ENCODE measurements at regions not wholly inside any gene's neighbourhood (a gene's known extent, or its start where the extent isn't known, plus 50 kb on each side); places are given as distances from the start of the nearest gene placed in this dataset.

- DNase-seq (ENCODE audit: low read depth in 2 of 2, low spot score in 1 of 2): no peak
Measured at GRCh38 chr10:65675236-65675635, 1250.6 kb upstream of the LRRTM3 start.

- no peak for DNase-seq (ENCODE audit: low read depth in 2 of 2, low spot score in 1 of 2)
Measured at GRCh38 chr10:65684896-65685295, 1240.9 kb upstream of the LRRTM3 start.

- DNase-seq (ENCODE audit: low read depth in 2 of 2, low spot score in 1 of 2): no peak
Measured at GRCh38 chr10:65701168-65701776, 1224.6 kb upstream of the LRRTM3 start.

- DNase-seq (ENCODE audit: low read depth in 2 of 2, low spot score in 1 of 2): no peak
Measured at GRCh38 chr10:65708057-65708456, 1217.8 kb upstream of the LRRTM3 start.

- no peak for DNase-seq (ENCODE audit: low read depth in 2 of 2, low spot score in 1 of 2)
Measured at GRCh38 chr10:65710306-65710705, 1215.5 kb upstream of the LRRTM3 start.

GRCh38 chr10:65719790-65720189 lies 1206.0 kb upstream of the LRRTM3 start:
- no peak for DNase-seq (ENCODE audit: low read depth in 2 of 2, low spot score in 1 of 2)

DNA sequence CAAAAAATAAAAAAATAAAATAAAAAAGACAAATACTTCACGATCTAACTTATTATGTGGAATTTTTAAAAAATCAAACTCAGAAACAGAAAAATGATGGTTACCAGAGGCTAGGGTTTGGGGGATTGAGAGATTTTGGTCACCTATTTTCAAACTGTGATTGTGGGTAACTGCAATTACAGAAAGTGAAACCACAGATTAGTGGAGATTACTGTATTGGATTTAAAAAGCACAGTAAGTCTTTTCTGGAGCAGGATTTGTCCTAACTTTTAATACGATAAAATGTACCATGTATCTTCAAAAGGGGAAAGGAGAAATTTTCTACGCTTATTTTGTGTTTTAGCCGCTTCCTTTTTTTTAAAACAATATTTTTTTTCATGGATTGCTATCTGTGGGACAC lies 1204.9 kb upstream of the LRRTM3 start:
- no peak for DNase-seq (ENCODE audit: low read depth in 2 of 2, low spot score in 1 of 2)

DNA sequence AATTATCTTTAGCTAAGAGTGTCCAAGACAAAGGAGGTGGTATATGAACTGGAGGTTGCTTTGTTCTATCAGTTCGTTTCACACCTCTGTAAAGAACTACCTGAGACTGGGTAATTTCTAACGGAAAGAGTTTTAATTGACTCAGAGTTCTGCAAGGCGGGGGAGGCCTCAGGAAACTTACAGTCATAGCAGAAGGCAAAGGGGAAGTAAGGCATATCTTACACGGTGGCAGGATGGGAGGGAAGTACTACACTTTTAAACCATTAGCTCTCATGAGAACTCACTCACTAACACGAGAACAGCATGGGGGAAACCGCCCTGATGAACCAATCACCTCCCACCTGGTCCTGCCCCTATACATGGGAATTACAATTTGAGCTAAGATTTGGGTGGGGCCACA lies 1202.3 kb upstream of the LRRTM3 start:
- no peak for DNase-seq (ENCODE audit: low read depth in 2 of 2, low spot score in 1 of 2)

GRCh38 chr10:65735382-65735781 lies 1190.5 kb upstream of the LRRTM3 start:
- no peak for DNase-seq (ENCODE audit: low read depth in 2 of 2, low spot score in 1 of 2)

DNA sequence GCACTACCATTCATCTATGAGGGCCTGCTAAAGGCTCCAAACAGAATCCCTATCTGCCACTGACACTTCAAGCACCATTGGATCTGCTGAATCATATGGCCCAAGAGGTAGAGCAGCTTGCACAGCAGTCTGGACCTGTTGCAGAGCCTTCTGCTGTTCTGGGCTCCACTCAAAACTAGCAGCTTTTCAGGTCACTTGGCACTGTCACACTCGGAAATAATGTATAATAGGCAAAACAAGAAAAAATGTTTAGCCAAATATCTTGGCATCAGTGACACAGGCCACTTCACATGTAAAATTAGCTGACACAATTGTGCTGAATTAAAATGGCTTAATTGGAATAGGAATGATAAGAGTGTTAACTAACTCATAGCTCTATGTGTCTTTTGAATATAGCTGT lies 1182.9 kb upstream of the LRRTM3 start:
- no peak for DNase-seq (ENCODE audit: low read depth in 2 of 2, low spot score in 1 of 2)

DNA sequence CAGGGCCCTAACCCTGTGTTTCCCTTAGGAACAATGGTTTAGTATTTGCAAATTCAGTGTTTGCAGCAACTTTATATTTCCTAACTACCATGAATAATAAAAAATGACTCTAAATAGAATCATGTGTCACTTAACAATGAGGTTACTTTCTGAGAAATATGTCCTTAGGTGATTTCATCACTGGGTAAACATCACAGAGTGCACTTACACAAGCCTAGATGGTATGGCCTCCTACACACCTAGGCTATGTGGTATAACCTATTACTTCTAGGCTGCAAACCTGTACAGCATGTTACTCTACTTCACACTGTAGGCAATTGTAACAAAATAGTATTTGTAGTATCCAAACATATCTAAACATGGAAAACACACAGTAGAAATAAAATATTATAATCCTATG lies 1174.6 kb upstream of the LRRTM3 start:
- no peak for DNase-seq (ENCODE audit: low read depth in 2 of 2, low spot score in 1 of 2)

DNA sequence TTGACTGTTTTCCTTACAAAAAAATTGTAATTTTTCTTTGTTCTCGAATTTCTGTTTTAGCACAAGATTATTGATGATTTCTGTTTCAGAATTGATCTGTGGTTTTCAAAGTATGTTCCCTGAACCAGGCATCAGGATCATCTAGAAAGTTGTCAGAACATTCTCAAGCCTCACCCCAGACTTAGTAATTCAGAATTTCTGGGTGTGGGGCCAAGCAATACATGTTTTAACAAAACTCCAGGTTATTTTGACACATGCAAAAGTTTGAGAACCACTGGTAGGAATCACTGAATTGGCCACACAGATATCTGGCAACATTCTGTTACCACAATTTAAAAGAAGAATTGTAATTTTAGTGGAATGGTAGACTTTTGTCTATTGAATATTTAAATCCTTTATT lies 1173.9 kb upstream of the LRRTM3 start:
- no peak for DNase-seq (ENCODE audit: low read depth in 2 of 2, low spot score in 1 of 2)

DNA sequence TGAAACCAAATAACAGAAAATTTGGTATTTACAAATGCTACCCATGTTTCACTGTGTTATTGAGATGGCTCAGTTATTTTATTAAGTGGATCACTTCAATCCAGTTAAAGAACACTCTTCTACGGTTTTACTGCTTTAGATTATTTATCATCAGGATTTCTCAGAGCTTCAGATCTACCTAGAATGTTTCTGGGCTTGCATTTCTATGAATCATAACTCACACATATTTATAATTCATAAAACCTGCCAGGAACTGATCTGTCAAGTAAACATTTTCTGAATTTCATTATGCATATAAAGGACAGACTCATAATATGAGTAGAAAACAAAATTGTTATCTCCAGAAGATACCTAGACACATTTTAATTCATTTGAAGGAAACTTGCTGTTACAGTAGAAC lies 1172.3 kb upstream of the LRRTM3 start:
- DNase-seq (ENCODE audit: low read depth in 2 of 2, low spot score in 1 of 2): no peak

DNA sequence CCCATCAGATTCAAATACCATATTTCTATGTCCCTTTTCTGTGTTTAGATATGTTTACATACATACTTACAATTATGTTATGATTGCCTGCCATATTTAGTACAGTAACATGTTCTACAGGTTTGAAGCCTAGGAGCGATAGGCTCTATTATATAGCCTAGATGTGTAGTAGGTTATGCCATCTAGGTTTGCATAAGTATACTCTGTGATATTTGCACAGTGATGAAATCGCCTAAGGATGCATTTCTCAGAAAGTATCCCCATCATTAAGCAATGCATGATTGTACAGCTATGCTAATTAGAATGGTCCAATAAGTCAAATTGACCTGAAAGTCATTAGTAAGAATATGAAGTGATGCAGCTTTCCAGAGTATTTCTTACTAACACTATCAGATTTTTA lies 1171.7 kb upstream of the LRRTM3 start:
- no peak for DNase-seq (ENCODE audit: low read depth in 2 of 2, low spot score in 1 of 2)

DNA sequence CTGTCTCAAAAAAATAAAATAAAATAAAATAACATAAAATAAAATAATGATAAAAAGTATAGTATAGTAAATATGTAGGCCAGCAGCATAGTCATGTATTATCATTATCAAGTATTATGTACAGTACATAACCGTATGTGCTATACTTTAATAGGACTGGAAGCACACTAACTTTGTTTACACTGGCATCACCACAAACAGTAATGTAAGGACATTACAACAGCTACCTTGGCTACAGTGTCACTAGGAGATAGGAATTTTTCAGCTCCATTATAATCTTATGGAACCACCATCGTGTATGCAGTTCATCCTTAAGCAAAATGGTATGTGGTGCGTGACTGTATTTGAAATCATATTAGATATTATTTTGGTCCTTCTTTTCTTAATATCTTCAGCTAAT lies 1163.5 kb upstream of the LRRTM3 start:
- no peak for DNase-seq (ENCODE audit: low read depth in 2 of 2, low spot score in 1 of 2)

DNA sequence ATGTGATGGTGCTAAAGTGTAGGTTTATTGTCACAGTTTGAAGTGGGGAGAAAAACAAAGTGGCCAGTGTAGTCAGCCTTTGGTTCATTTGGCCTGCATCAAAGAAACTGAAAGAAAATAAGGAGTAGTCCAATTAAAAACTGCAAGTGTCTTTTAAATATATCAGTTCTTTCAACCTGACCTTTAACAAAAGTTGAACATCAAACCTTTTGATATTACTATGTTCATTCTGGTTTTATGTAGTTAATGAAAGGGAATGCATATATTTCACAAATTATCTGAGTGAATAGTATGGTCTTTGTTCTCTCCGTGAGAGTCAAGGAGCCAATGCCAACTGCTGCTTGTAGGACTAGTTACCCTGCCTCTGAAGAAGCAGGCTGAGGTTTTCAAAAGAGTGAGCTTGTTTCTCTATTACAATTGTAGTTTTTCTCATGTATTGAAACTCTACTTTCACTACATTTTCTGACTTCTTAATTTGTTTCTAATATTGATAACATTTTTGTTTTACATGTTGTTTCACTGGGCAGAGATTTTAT lies 1160.8 kb upstream of the LRRTM3 start:
- no peak for DNase-seq (ENCODE audit: low read depth in 2 of 2, low spot score in 1 of 2)

- no peak for DNase-seq (ENCODE audit: low read depth in 2 of 2, low spot score in 1 of 2)
Measured at GRCh38 chr10:65769828-65770227, 1156.0 kb upstream of the LRRTM3 start.

DNA sequence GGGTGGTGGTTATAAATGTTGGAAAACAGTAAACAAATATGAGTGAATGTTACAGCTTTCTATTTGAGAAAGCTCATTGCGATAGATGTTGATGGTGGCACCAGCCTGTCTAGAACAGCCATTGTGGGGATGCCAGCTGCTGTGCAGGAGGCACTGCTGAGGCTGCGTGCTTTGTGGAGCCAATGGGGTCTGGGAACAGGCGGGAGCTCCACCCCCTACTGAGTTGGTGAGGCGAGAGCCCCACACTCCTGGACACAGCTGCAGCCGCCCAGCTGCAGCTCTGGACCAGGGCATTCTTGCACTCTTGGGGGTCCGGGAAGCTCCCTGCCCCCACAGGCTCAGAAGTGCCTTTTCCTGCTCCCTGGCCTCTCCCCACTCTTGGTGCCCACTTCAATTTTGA lies 1147.1 kb upstream of the LRRTM3 start:
- DNase-seq (ENCODE audit: low read depth in 2 of 2, low spot score in 1 of 2): no peak

- no peak for DNase-seq (ENCODE audit: low read depth in 2 of 2, low spot score in 1 of 2)
Measured at GRCh38 chr10:65779985-65780384, 1145.9 kb upstream of the LRRTM3 start.

DNA sequence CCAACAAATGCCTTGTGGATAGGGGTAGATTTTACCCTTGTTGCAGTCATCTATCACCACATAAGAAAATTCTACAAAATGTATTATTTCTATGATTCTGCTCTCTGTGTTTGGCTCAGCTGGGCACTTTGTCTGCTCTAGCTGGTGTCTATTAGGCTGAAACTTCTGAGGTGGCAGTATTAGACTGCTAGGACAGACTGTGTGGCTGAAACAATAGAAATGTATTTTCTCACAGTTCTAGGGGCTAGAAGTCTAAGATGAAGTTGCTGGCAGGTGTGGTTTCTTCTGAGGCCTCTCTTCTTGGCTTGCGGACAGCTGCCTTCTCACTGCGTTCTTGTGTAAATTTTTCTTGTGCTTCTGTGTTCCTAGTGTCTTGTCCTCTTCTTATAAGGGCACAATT lies 1139.6 kb upstream of the LRRTM3 start:
- DNase-seq (ENCODE audit: low read depth in 2 of 2, low spot score in 1 of 2): no peak

DNA sequence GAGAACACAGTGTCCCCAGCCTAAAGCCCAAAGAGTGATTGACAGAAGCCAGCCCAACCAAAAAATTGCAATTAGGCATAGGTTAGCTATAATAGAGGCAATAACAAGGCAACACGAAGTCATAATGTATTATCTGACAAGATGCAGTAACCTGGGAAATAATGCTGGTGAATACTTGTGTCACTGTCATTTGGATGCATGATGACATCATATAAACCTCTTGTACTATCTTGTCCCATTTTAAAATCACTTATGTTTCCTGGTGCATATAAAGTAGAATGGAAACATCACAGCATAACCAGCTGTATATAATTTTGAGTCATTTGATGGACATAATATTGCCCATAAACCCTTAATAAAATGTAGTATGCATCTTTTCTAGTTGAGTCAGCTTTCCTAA lies 1138.3 kb upstream of the LRRTM3 start:
- no peak for DNase-seq (ENCODE audit: low read depth in 2 of 2, low spot score in 1 of 2)

DNA sequence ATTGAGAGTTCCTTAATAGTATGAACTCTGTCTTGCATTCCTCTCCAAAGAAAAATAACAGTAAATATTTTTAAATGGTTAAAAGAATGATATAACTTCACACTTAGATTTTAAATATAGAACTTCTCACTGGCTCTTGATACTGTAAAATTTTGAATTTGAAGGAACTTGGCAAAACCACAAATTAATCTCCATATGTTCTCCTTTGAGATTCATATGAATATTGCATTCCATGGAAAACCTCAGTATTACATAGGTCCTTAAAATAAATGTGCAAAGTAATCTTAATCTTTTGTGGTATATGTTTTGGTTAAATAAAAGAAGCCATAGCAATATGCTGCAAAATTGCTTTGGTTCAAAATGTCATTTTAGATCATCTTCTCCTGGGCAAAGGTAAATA lies 1137.6 kb upstream of the LRRTM3 start:
- DNase-seq (ENCODE audit: low read depth in 2 of 2, low spot score in 1 of 2): no peak

DNA sequence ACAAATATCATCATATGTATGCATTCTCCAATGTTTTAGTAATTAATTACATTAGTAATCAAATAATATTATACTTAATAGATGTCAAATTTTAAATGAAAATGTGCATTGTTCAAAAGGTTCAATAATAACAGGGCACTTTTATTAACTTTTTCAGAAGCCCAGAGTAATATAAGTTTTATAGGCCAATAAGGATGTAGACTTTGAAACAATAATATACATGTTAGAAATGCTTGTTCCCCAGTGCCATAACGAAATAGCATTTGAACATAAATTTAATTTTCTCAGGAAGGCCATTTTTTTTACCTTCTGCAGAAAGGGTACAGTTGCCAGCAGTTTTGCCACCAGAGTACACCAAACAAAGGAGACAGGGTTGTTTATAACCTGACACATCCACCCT lies 1133.9 kb upstream of the LRRTM3 start:
- DNase-seq (ENCODE audit: low read depth in 2 of 2, low spot score in 1 of 2): no peak

Measured in stimulated activated CD8-positive, alpha-beta memory T cell treated with anti-CD3 and anti-CD28 coated beads, Interleukin-4, amount 100 ng/mL, for 1 hour (primary cell).